ENCODE measurements at regions not wholly inside any gene's neighbourhood (a gene's known extent, or its start where the extent isn't known, plus 50 kb on each side); places are given as distances from the start of the nearest gene placed in this dataset.

GRCh38 chr13:111911121-111911720 lies 155.7 kb upstream of the SOX1 start:
- no peak for DNase-seq

- no peak for DNase-seq
Measured at GRCh38 chr13:111911754-111912452, 155.0 kb upstream of the SOX1 start.

GRCh38 chr13:111912453-111912866 lies 154.5 kb upstream of the SOX1 start:
- DNase-seq: no peak

GRCh38 chr13:111912991-111913760 lies 153.8 kb upstream of the SOX1 start:
- DNase-seq: no peak

- DNase-seq: peak; percentile 46
Measured at GRCh38 chr13:111913761-111914140, 153.2 kb upstream of the SOX1 start.

GRCh38 chr13:111914241-111915103 lies 152.5 kb upstream of the SOX1 start:
- no peak for DNase-seq

- DNase-seq: no peak
Measured at GRCh38 chr13:111915104-111915551, 151.8 kb upstream of the SOX1 start.

GRCh38 chr13:111916201-111916600 lies 150.7 kb upstream of the SOX1 start:
- DNase-seq: no peak

GRCh38 chr13:111917086-111917485 lies 149.9 kb upstream of the SOX1 start:
- DNase-seq: no peak

- DNase-seq: no peak
Measured at GRCh38 chr13:111917901-111918300, 149.0 kb upstream of the SOX1 start.

GRCh38 chr13:111919286-111919685 lies 147.7 kb upstream of the SOX1 start:
- no peak for DNase-seq

GRCh38 chr13:111919849-111920248 lies 147.1 kb upstream of the SOX1 start:
- DNase-seq: no peak

GRCh38 chr13:111920306-111920931 lies 146.5 kb upstream of the SOX1 start:
- DNase-seq: no peak

GRCh38 chr13:111920932-111921705 lies 145.8 kb upstream of the SOX1 start:
- DNase-seq: peak; percentile 9

- DNase-seq: no peak
Measured at GRCh38 chr13:111922086-111922485, 144.9 kb upstream of the SOX1 start.

- DNase-seq: no peak
Measured at GRCh38 chr13:111923439-111923838, 143.5 kb upstream of the SOX1 start.

- DNase-seq: no peak
Measured at GRCh38 chr13:111923991-111924677, 142.8 kb upstream of the SOX1 start.

- no peak for DNase-seq
Measured at GRCh38 chr13:111924678-111925075, 142.3 kb upstream of the SOX1 start.

- DNase-seq: no peak
Measured at GRCh38 chr13:111925146-111925875, 141.6 kb upstream of the SOX1 start.
